GM18508 (cell line): ENCODE measurements at regions not wholly inside any gene's neighbourhood (a gene's known extent, or its start where the extent isn't known, plus 50 kb on each side); places are given as distances from the start of the nearest gene placed in this dataset.
"Not testable (repeated sequence)": the region's sequence is repeated elsewhere in the genome, so short reads cannot be mapped to it uniquely, and the experiment has no call there.

ENCODE experiments used
- ATAC-seq: cut with Tn5 transposase; IDR thresholded peaks from one replicate; pipeline ENCODE4 v1.9.1; 2021; ENCODE audit warnings: moderate number of reproducible peaks; ENCODE audit not compliant: insufficient read depth, unreplicated experiment

GRCh38 chr1:78715181-78715661 is 65.6 kb downstream of the IFI44 start:
- no peak for ATAC-seq

GRCh38 chr1:78716186-78716585 is 66.6 kb downstream of the IFI44 start:
- ATAC-seq: no peak

- no peak for ATAC-seq
These were observed 68.9 kb downstream of the IFI44 start for GRCh38 chr1:78718566-78718965.

GRCh38 chr1:78721136-78721535 is 71.5 kb downstream of the IFI44 start:
- ATAC-seq: peak; percentile 74

GRCh38 chr1:78722105-78722504 is 72.5 kb downstream of the IFI44 start:
- no peak for ATAC-seq

- no peak for ATAC-seq
These were observed 72.9 kb downstream of the IFI44 start for GRCh38 chr1:78722521-78722920.

- no peak for ATAC-seq
These were observed 73.3 kb downstream of the IFI44 start for GRCh38 chr1:78722947-78723346.

- no peak for ATAC-seq
These were observed 77.1 kb downstream of the IFI44 start for GRCh38 chr1:78726686-78727085.

GRCh38 chr1:78728359-78728758 is 78.7 kb downstream of the IFI44 start:
- no peak for ATAC-seq

GRCh38 chr1:78730054-78730453 is 80.4 kb downstream of the IFI44 start:
- ATAC-seq: no peak

- no peak for ATAC-seq
These were observed 82.0 kb downstream of the IFI44 start for GRCh38 chr1:78731674-78732073.

GRCh38 chr1:78737241-78737640 is 87.6 kb downstream of the IFI44 start:
- no peak for ATAC-seq

- no peak for ATAC-seq
These were observed 94.0 kb downstream of the IFI44 start for GRCh38 chr1:78743626-78744025.

- no peak for ATAC-seq
These were observed 95.5 kb downstream of the IFI44 start for GRCh38 chr1:78745111-78745510.

- not testable (repeated sequence) for ATAC-seq
These were observed 104.0 kb downstream of the IFI44 start for GRCh38 chr1:78753679-78754078.

GRCh38 chr1:78755986-78756385 is 106.4 kb downstream of the IFI44 start:
- no peak for ATAC-seq

- ATAC-seq: no peak
These were observed 108.9 kb downstream of the IFI44 start for GRCh38 chr1:78758506-78758905.

GRCh38 chr1:78759881-78760280 is 110.2 kb downstream of the IFI44 start:
- ATAC-seq: no peak

- no peak for ATAC-seq
These were observed 111.2 kb downstream of the IFI44 start for GRCh38 chr1:78760858-78761257.

GRCh38 chr1:78762113-78762512 is 112.5 kb downstream of the IFI44 start:
- ATAC-seq: no peak

- ATAC-seq: no peak
These were observed 115.9 kb downstream of the IFI44 start for GRCh38 chr1:78765489-78765888.

GRCh38 chr1:78779831-78780230 is 130.2 kb downstream of the IFI44 start:
- no peak for ATAC-seq

GRCh38 chr1:78787544-78787943 is 137.9 kb downstream of the IFI44 start:
- ATAC-seq: no peak
